ENCODE measurements at regions not wholly inside any gene's neighbourhood (a gene's known extent, or its start where the extent isn't known, plus 50 kb on each side); places are given as distances from the start of the nearest gene placed in this dataset.

GRCh38 chr7:68321076-68321639, 1277.1 kb upstream of the AUTS2 start:
- H3K36me3 ChIP-seq (ENCODE audit: control insufficient read depth, insufficient read depth, low read length) = no peaks in the 10 kb centered on the region
- peak; percentile 17 for DNase-seq
- H3K27ac ChIP-seq (ENCODE audit: low read depth, low read length) = no peak overlapping the region
- no peak overlapping the region for H2BK5ac ChIP-seq (ENCODE audit: low read length)
- no peak overlapping the region for H2BK120ac ChIP-seq (ENCODE audit: low read depth, low read length)
- no peaks in the 10 kb centered on the region for H3K79me2 ChIP-seq (ENCODE audit: control insufficient read depth, insufficient read depth, low read length)
- H3K18ac ChIP-seq (ENCODE audit: low read length) = no peak overlapping the region
- H3K4me2 ChIP-seq (ENCODE audit: low read length) = no peak overlapping the region
- no peaks in the 10 kb centered on the region for H3K4me1 ChIP-seq (ENCODE audit: control insufficient read depth, low read depth, low read length)
- no peaks in the 10 kb centered on the region for H3K79me1 ChIP-seq (ENCODE audit: low read length)
- no CpG with 5 or more reads among the region's 4 CpGs for whole genome bisulfite sequencing (ENCODE audit: extremely low coverage, insufficient coverage, low lambda C conversion rate)
- no peaks in the 10 kb centered on the region for H3K27me3 ChIP-seq (ENCODE audit: insufficient read depth, low read length, poor library complexity)
- no peak overlapping the region for H3K56ac ChIP-seq (ENCODE audit: low read length)
- no peak overlapping the region for H3K23ac ChIP-seq (ENCODE audit: low read length)
- H2AK5ac ChIP-seq (ENCODE audit: low read length) = no peak overlapping the region
- no peak overlapping the region for H4K5ac ChIP-seq (ENCODE audit: low read length)
- no peak overlapping the region for H3K4ac ChIP-seq (ENCODE audit: low read depth, low read length)
- H3K4me3 ChIP-seq (ENCODE audit: low read length) = no peak overlapping the region
- no peak overlapping the region for H3K9ac ChIP-seq (ENCODE audit: low read length)
- no peak overlapping the region for H4K8ac ChIP-seq (ENCODE audit: low read depth, low read length)
- no peak overlapping the region for H2BK15ac ChIP-seq (replicated peaks; ENCODE audit: low read depth)

- Histone ChIP-seq H3K18ac (ENCODE audit: low read length) (no peak overlapping the region), H2BK5ac (ENCODE audit: low read length) (no peak overlapping the region), H4K8ac (ENCODE audit: low read depth, low read length) (no peak overlapping the region), H3K4ac (ENCODE audit: low read depth, low read length) (no peak overlapping the region), H3K27me3 (ENCODE audit: insufficient read depth, low read length, poor library complexity) (no peaks in the 10 kb centered on the region), H3K4me2 (ENCODE audit: low read length) (no peak overlapping the region), H3K4me3 (ENCODE audit: low read length) (no peak overlapping the region), H4K5ac (ENCODE audit: low read length) (no peak overlapping the region), H2AK5ac (ENCODE audit: low read length) (no peak overlapping the region), H2BK120ac (ENCODE audit: low read depth, low read length) (no peak overlapping the region), H3K4me1 (ENCODE audit: control insufficient read depth, low read depth, low read length) (no peaks in the 10 kb centered on the region), H3K79me2 (ENCODE audit: control insufficient read depth, insufficient read depth, low read length) (no peaks in the 10 kb centered on the region), H3K9ac (ENCODE audit: low read length) (no peak overlapping the region), H3K56ac (ENCODE audit: low read length) (no peak overlapping the region), H3K36me3 (ENCODE audit: control insufficient read depth, insufficient read depth, low read length) (no peaks in the 10 kb centered on the region), H3K23ac (ENCODE audit: low read length) (no peak overlapping the region), H2BK15ac (replicated peaks; ENCODE audit: low read depth) (no peak overlapping the region), H3K27ac (ENCODE audit: low read depth, low read length) (no peak overlapping the region), H3K79me1 (ENCODE audit: low read length) (no peaks in the 10 kb centered on the region)
- DNase-seq = no peak
- no CpG with 5 or more reads among the region's 5 CpGs for WGBS (ENCODE audit: extremely low coverage, insufficient coverage, low lambda C conversion rate)
Observed at GRCh38 chr7:68321776-68322496, 1276.3 kb upstream of the AUTS2 start.

GRCh38 chr7:68324621-68325020, 1273.7 kb upstream of the AUTS2 start:
- Histone ChIP-seq H3K18ac (ENCODE audit: low read length) (no peak overlapping the region), H2BK5ac (ENCODE audit: low read length) (no peak overlapping the region), H3K27me3 (ENCODE audit: insufficient read depth, low read length, poor library complexity) (no peaks in the 10 kb centered on the region), H3K4me2 (ENCODE audit: low read length) (no peak overlapping the region), H3K27ac (ENCODE audit: low read depth, low read length) (no peak overlapping the region), H3K79me2 (ENCODE audit: control insufficient read depth, insufficient read depth, low read length) (no peaks in the 10 kb centered on the region), H2AK5ac (ENCODE audit: low read length) (no peak overlapping the region), H3K4ac (ENCODE audit: low read depth, low read length) (no peak overlapping the region), H3K79me1 (ENCODE audit: low read length) (no peaks in the 10 kb centered on the region), H4K5ac (ENCODE audit: low read length) (no peak overlapping the region), H3K4me3 (ENCODE audit: low read length) (no peak overlapping the region), H3K4me1 (ENCODE audit: control insufficient read depth, low read depth, low read length) (no peaks in the 10 kb centered on the region), H3K9ac (ENCODE audit: low read length) (no peak overlapping the region), H3K36me3 (ENCODE audit: control insufficient read depth, insufficient read depth, low read length) (no peaks in the 10 kb centered on the region), H2BK120ac (ENCODE audit: low read depth, low read length) (no peak overlapping the region), H3K56ac (ENCODE audit: low read length) (no peak overlapping the region), H3K23ac (ENCODE audit: low read length) (no peak overlapping the region), H2BK15ac (replicated peaks; ENCODE audit: low read depth) (no peak overlapping the region), H4K8ac (ENCODE audit: low read depth, low read length) (no peak overlapping the region)
- no peak for DNase-seq
- WGBS (ENCODE audit: extremely low coverage, insufficient coverage, low lambda C conversion rate) = no CpG with 5 or more reads among the region's 6 CpGs

- Histone ChIP-seq H4K8ac (ENCODE audit: low read depth, low read length) (no peak overlapping the region), H3K23ac (ENCODE audit: low read length) (no peak overlapping the region), H2BK15ac (replicated peaks; ENCODE audit: low read depth) (no peak overlapping the region), H2BK120ac (ENCODE audit: low read depth, low read length) (no peak overlapping the region), H3K9ac (ENCODE audit: low read length) (no peak overlapping the region), H3K4me3 (ENCODE audit: low read length) (no peak overlapping the region), H3K4me1 (ENCODE audit: control insufficient read depth, low read depth, low read length) (no peaks in the 10 kb centered on the region), H3K18ac (ENCODE audit: low read length) (no peak overlapping the region), H3K79me1 (ENCODE audit: low read length) (no peaks in the 10 kb centered on the region), H3K4ac (ENCODE audit: low read depth, low read length) (no peak overlapping the region), H2AK5ac (ENCODE audit: low read length) (no peak overlapping the region), H3K4me2 (ENCODE audit: low read length) (no peak overlapping the region), H3K27ac (ENCODE audit: low read depth, low read length) (no peak overlapping the region), H3K36me3 (ENCODE audit: control insufficient read depth, insufficient read depth, low read length) (no peaks in the 10 kb centered on the region), H4K5ac (ENCODE audit: low read length) (no peak overlapping the region), H3K79me2 (ENCODE audit: control insufficient read depth, insufficient read depth, low read length) (no peaks in the 10 kb centered on the region), H2BK5ac (ENCODE audit: low read length) (no peak overlapping the region), H3K56ac (ENCODE audit: low read length) (no peak overlapping the region), H3K27me3 (ENCODE audit: insufficient read depth, low read length, poor library complexity) (no peaks in the 10 kb centered on the region)
- WGBS (ENCODE audit: extremely low coverage, insufficient coverage, low lambda C conversion rate) = no CpG with 5 or more reads among the region's 3 CpGs
- DNase-seq = no peak
Observed at GRCh38 chr7:68334216-68334615, 1264.1 kb upstream of the AUTS2 start.

GRCh38 chr7:68334636-68335272, 1263.5 kb upstream of the AUTS2 start:
- Histone ChIP-seq H2AK5ac (ENCODE audit: low read length) (no peak overlapping the region), H2BK120ac (ENCODE audit: low read depth, low read length) (no peak overlapping the region), H3K4ac (ENCODE audit: low read depth, low read length) (no peak overlapping the region), H3K27ac (ENCODE audit: low read depth, low read length) (no peak overlapping the region), H3K4me1 (ENCODE audit: control insufficient read depth, low read depth, low read length) (no peaks in the 10 kb centered on the region), H4K5ac (ENCODE audit: low read length) (no peak overlapping the region), H4K8ac (ENCODE audit: low read depth, low read length) (no peak overlapping the region), H3K79me2 (ENCODE audit: control insufficient read depth, insufficient read depth, low read length) (no peaks in the 10 kb centered on the region), H3K23ac (ENCODE audit: low read length) (no peak overlapping the region), H3K4me2 (ENCODE audit: low read length) (no peak overlapping the region), H3K18ac (ENCODE audit: low read length) (no peak overlapping the region), H3K27me3 (ENCODE audit: insufficient read depth, low read length, poor library complexity) (no peaks in the 10 kb centered on the region), H3K9ac (ENCODE audit: low read length) (no peak overlapping the region), H3K56ac (ENCODE audit: low read length) (no peak overlapping the region), H3K36me3 (ENCODE audit: control insufficient read depth, insufficient read depth, low read length) (no peaks in the 10 kb centered on the region), H2BK5ac (ENCODE audit: low read length) (no peak overlapping the region), H3K79me1 (ENCODE audit: low read length) (no peaks in the 10 kb centered on the region), H3K4me3 (ENCODE audit: low read length) (no peak overlapping the region), H2BK15ac (replicated peaks; ENCODE audit: low read depth) (no peak overlapping the region)
- DNase-seq = no peak
- WGBS (ENCODE audit: extremely low coverage, insufficient coverage, low lambda C conversion rate) = no CpG with 5 or more reads among the region's 9 CpGs
